DND-41 (cell line): ENCODE measurements at regions not wholly inside any gene's neighbourhood (a gene's known extent, or its start where the extent isn't known, plus 50 kb on each side); places are given as distances from the start of the nearest gene placed in this dataset.

Source experiments
- ATAC-seq: fragments of 200-7000 bp; cut with Tn5 transposase; 3 replicates; pipeline ENCODE4 v1.9.1; 2021; ENCODE audit warnings: low read depth; ENCODE audit not compliant: insufficient read depth
- DNase-seq: peaks from one replicate; pipeline ENCODE4 v3.0.0-alpha.2; 2020
- H2AFZ ChIP-seq: 2 replicates; pipeline ENCODE4 v1.6.0; 2012; ENCODE audit warnings: low read depth, low read length
- H3K27ac ChIP-seq: 2 replicates; pipeline ENCODE4 v1.5.1; 2012; ENCODE audit warnings: low read length, inconsistent platforms
- H3K27me3 ChIP-seq: fragments of 200-600 bp; sonication (generic); 2 replicates; pipeline ENCODE4 v1.6.0; 2012; ENCODE audit warnings: low read length, mild to moderate bottlenecking, inconsistent platforms; ENCODE audit not compliant: insufficient read depth, poor library complexity
- H3K36me3 ChIP-seq: 2 replicates; pipeline ENCODE4 v1.5.1; 2012; ENCODE audit warnings: low read length, inconsistent platforms; ENCODE audit not compliant: insufficient read depth
- H3K4me1 ChIP-seq: 2 replicates; pipeline ENCODE4 v1.5.1; 2012; ENCODE audit warnings: mild to moderate bottlenecking, low read length; ENCODE audit not compliant: insufficient read depth
- H3K4me2 ChIP-seq: 2 replicates; pipeline ENCODE4 v1.6.0; 2012; ENCODE audit warnings: mild to moderate bottlenecking, moderate library complexity, low read length, inconsistent platforms; ENCODE audit not compliant: insufficient read depth
- H3K4me3 ChIP-seq, 2 experiments: fragments of 200-600 bp in 1 of 2; shearing (Covaris generic) in 1 of 2; 2 replicates each; pipeline ENCODE4 v1.5.1; 2012 to 2016; ENCODE audit warnings: inconsistent platforms in 2 of 2, low read length in 2 of 2, mild to moderate bottlenecking in 2 of 2, low read depth in 1 of 2, moderate library complexity in 1 of 2
- H3K79me2 ChIP-seq: 2 replicates; pipeline ENCODE4 v1.6.0; 2012; ENCODE audit warnings: low read length, inconsistent platforms; ENCODE audit not compliant: insufficient read depth
- H3K9ac ChIP-seq: 2 replicates; pipeline ENCODE4 v1.6.0; 2012; ENCODE audit warnings: low read depth, mild to moderate bottlenecking, inconsistent platforms, low read length, moderate library complexity
- H3K9me3 ChIP-seq: 2 replicates; pipeline ENCODE4 v1.5.1; 2012; ENCODE audit warnings: low read length, moderate library complexity, mild to moderate bottlenecking, inconsistent platforms; ENCODE audit not compliant: insufficient read depth, severe bottlenecking
- H4K20me1 ChIP-seq: 2 replicates; pipeline ENCODE4 v1.6.0; 2012; ENCODE audit warnings: low read length; ENCODE audit not compliant: insufficient read depth
- CTCF ChIP-seq: IDR thresholded peaks from 2 replicates; pipeline ENCODE4 v1.5.1; 2012; ENCODE audit warnings: borderline replicate concordance, low read length, moderate library complexity, mild to moderate bottlenecking; ENCODE audit not compliant: poor library complexity, severe bottlenecking; ENCODE audit errors: extremely low read depth
- EZH2 ChIP-seq: IDR thresholded peaks from 3 replicates; pipeline ENCODE4 v1.6.1; 2012; ENCODE audit warnings: borderline replicate concordance, low read depth, mild to moderate bottlenecking, moderate library complexity, low read length, inconsistent platforms; ENCODE audit not compliant: severe bottlenecking

DNA sequence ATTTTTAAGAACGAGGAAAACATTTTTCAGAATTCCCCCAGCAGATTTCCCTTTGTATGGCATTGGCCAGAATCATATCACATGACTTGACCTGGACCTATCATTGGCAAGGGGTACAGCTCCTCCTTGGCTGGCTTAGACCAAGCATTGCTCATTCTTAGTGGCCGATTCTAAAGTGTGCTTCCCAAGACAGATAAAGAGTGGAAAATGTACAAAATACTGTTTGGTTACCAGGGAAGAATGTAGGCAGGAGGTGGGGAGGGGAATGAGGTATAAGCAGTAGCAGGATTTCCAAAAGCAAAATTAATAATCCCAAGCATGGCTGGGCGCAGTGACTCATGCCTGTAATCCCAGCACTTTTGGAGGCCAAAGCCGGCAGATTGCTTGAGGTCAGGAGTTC is 75.6 kb upstream of the KRTAP11-1 start:
- Histone ChIP-seq H3K4me3 (no peak overlapping the region), H3K79me2 (no peaks in the 10 kb centered on the region), H4K20me1 (no peaks in the 10 kb centered on the region), H2AFZ (no peak overlapping the region), H3K27me3 (no peaks in the 10 kb centered on the region), H3K9ac (no peak overlapping the region), H3K27ac (no peak overlapping the region), H3K4me1 (no peaks in the 10 kb centered on the region), H3K36me3 (no peaks in the 10 kb centered on the region), H3K9me3 (no peaks in the 10 kb centered on the region), H3K4me2 (no peak overlapping the region)
- ATAC-seq (no peak), DNase-seq (no peak)
- TF ChIP-seq EZH2 (no peak), CTCF (no peak)

DNA sequence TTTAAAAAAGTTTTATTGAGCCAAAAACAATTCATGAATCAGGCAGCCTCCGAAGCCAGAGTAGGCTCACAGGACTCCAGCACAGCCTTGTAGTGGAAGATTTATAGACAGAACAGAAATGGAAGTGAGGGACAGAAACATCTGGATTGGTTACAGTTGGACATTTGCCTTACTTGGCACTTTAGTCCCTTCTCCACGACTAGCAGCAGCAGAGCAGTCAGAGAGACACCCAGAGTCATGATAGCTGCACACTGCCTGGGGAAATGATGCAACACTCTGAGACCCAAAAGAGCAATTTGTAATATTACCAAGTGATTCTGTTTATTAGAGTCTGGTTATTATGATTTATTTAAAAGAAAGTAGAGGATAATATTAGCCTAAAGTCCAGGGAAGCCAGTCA is 72.2 kb upstream of the KRTAP11-1 start:
- H3K79me2 ChIP-seq = no peaks in the 10 kb centered on the region
- H3K4me3 ChIP-seq = no peak overlapping the region
- TF ChIP-seq EZH2 = no peak
- no peak for TF ChIP-seq CTCF
- H4K20me1 ChIP-seq = no peaks in the 10 kb centered on the region
- H3K9ac ChIP-seq = no peak overlapping the region
- DNase-seq = no peak
- no peaks in the 10 kb centered on the region for H3K9me3 ChIP-seq
- H3K27ac ChIP-seq = no peak overlapping the region
- no peak overlapping the region for H2AFZ ChIP-seq
- no peaks in the 10 kb centered on the region for H3K36me3 ChIP-seq
- ATAC-seq = no peak
- no peaks in the 10 kb centered on the region for H3K4me1 ChIP-seq
- H3K4me2 ChIP-seq = no peak overlapping the region
- H3K27me3 ChIP-seq = no peaks in the 10 kb centered on the region

DNA sequence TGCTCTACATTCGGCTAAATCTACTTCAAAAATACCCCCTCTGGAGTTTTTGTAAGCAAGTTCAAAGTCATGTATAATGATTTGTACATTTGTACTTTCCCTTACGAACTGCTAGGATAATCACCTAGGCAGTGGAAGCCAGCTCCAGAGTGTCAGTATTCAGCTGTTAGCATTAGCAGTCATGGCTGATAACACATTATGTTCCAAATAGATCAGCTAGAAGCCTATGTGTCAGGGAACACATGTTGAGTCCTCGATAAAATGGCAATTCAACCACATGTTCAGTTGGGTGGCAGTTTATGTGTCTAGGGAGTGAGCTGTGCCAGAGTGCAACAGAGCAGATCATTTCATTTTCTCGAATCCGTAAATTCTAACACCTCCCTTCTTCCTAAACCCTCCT is 65.8 kb upstream of the KRTAP11-1 start:
- H3K4me1 ChIP-seq = no peaks in the 10 kb centered on the region
- no peak overlapping the region for H2AFZ ChIP-seq
- no peak for TF ChIP-seq EZH2
- TF ChIP-seq CTCF = no peak
- ATAC-seq (no peak), DNase-seq (no peak)
- no peak overlapping the region for H3K9ac ChIP-seq
- H3K27ac ChIP-seq = no peak overlapping the region
- no peaks in the 10 kb centered on the region for H3K36me3 ChIP-seq
- no peak overlapping the region for H3K4me3 ChIP-seq
- no peak overlapping the region for H3K4me2 ChIP-seq
- H3K79me2 ChIP-seq = no peaks in the 10 kb centered on the region
- H3K27me3 ChIP-seq = peaks cover 2% of the 10 kb centered on the region
- H3K9me3 ChIP-seq = no peaks in the 10 kb centered on the region
- no peaks in the 10 kb centered on the region for H4K20me1 ChIP-seq

- H3K9me3 ChIP-seq = no peaks in the 10 kb centered on the region
- H3K4me3 ChIP-seq = no peak overlapping the region
- no peaks in the 10 kb centered on the region for H4K20me1 ChIP-seq
Measured at GRCh38 chr21:30943920-30944319, 62.5 kb upstream of the KRTAP11-1 start.

More at GRCh38 chr21:30943920-30944319, 62.5 kb upstream of the KRTAP11-1 start:
- DNase-seq (no peak), ATAC-seq (no peak)
- Histone ChIP-seq H3K36me3 (no peaks in the 10 kb centered on the region), H3K4me1 (no peaks in the 10 kb centered on the region), H3K79me2 (no peaks in the 10 kb centered on the region), H2AFZ (no peak overlapping the region), H3K4me2 (no peak overlapping the region), H3K9ac (no peak overlapping the region), H3K27me3 (peaks cover 2% of the 10 kb centered on the region), H3K27ac (no peak overlapping the region)
- TF ChIP-seq CTCF = no peak
- TF ChIP-seq EZH2 = no peak
